RWPE2 (cell line): ENCODE measurements at regions not wholly inside any gene's neighbourhood (a gene's known extent, or its start where the extent isn't known, plus 50 kb on each side); places are given as distances from the start of the nearest gene placed in this dataset.
"Not testable (repeated sequence)": the region's sequence is repeated elsewhere in the genome, so short reads cannot be mapped to it uniquely, and the experiment has no call there.

ENCODE experiments used
- ATAC-seq: fragments of 200-7000 bp; cut with Tn5 transposase; 3 replicates; pipeline ENCODE4 v1.9.1; 2021; ENCODE audit warnings: low read depth
- DNase-seq: peaks from one replicate; pipeline ENCODE4 v3.0.0-alpha.2; 2020; ENCODE audit warnings: low spot score
- H3K27ac ChIP-seq: fragments of 450-650 bp; 2 replicates; pipeline ENCODE4 v1.5.1; 2017; ENCODE audit warnings: mild to moderate bottlenecking; ENCODE audit not compliant: poor library complexity, severe bottlenecking
- H3K27me3 ChIP-seq: fragments of 250-450 bp; sonication (Bioruptor Pico); 2 replicates; pipeline ENCODE4 v1.5.1; 2021; ENCODE audit warnings: mild to moderate bottlenecking, moderate library complexity; ENCODE audit not compliant: insufficient read depth, poor library complexity, severe bottlenecking
- H3K36me3 ChIP-seq: fragments of 250-450 bp; sonication (Bioruptor Pico); 2 replicates; pipeline ENCODE4 v1.5.1; 2020; ENCODE audit warnings: low read depth, mild to moderate bottlenecking, moderate library complexity
- H3K4me1 ChIP-seq: fragments of 250-450 bp; sonication (Bioruptor Pico); 2 replicates; pipeline ENCODE4 v1.5.1; 2021; ENCODE audit warnings: mild to moderate bottlenecking, moderate library complexity; ENCODE audit not compliant: insufficient read depth, poor library complexity, severe bottlenecking
- H3K4me3 ChIP-seq: fragments of 250-450 bp; sonication (Bioruptor Pico); 2 replicates; pipeline ENCODE4 v1.5.1; 2021; ENCODE audit warnings: mild to moderate bottlenecking, moderate library complexity; ENCODE audit not compliant: severe bottlenecking
- H3K9me3 ChIP-seq: fragments of 250-450 bp; sonication (Bioruptor Pico); 2 replicates; pipeline ENCODE4 v1.5.1; 2021; ENCODE audit warnings: mild to moderate bottlenecking, moderate library complexity; ENCODE audit not compliant: severe bottlenecking
- CTCF ChIP-seq: fragments of 450-650 bp; IDR thresholded peaks from one replicate; pipeline ENCODE4 v1.5.1; 2017; ENCODE audit warnings: mild to moderate bottlenecking, moderate library complexity; ENCODE audit not compliant: poor library complexity, severe bottlenecking

- Histone ChIP-seq H3K27me3 (no peaks in the 10 kb centered on the region), H3K36me3 (no peaks in the 10 kb centered on the region), H3K27ac (peak overlapping the region; percentile 58), H3K4me3 (no peak overlapping the region), H3K4me1 (peaks cover 34% of the 10 kb centered on the region), H3K9me3 (no peaks in the 10 kb centered on the region)
- no peak for TF ChIP-seq CTCF
- ATAC-seq: no peak
- no peak for DNase-seq
These were observed 90.6 kb upstream of the CIBAR2 start for GRCh38 chr16:85202631-85203461.

GRCh38 chr16:85203462-85203813 lies 91.2 kb upstream of the CIBAR2 start:
- H3K4me3 ChIP-seq: no peak overlapping the region
- peak; percentile 23; the same call in 1 of the 3 replicates for ATAC-seq

GRCh38 chr16:85204242-85205010 lies 92.2 kb upstream of the CIBAR2 start:
- no peak for TF ChIP-seq CTCF
- H3K9me3 ChIP-seq: no peaks in the 10 kb centered on the region
- ATAC-seq (peak; percentile 33), DNase-seq (no peak)
- H3K4me3 ChIP-seq: no peak overlapping the region
- no peaks in the 10 kb centered on the region for H3K36me3 ChIP-seq
- H3K27me3 ChIP-seq: no peaks in the 10 kb centered on the region
- H3K27ac ChIP-seq: peak overlapping the region; percentile 58
- H3K4me1 ChIP-seq: peaks cover 21% of the 10 kb centered on the region

More at GRCh38 chr16:85203462-85203813, 91.2 kb upstream of the CIBAR2 start:
- TF ChIP-seq CTCF: no peak
- DNase-seq: no peak
- Histone ChIP-seq H3K9me3 (no peaks in the 10 kb centered on the region), H3K27me3 (no peaks in the 10 kb centered on the region), H3K4me1 (peaks cover 31% of the 10 kb centered on the region), H3K36me3 (no peaks in the 10 kb centered on the region), H3K27ac (peak overlapping the region; percentile 58)

- Histone ChIP-seq H3K27ac (peak overlapping the region; percentile 58), H3K4me1 (peaks cover 13% of the 10 kb centered on the region)
- not testable (repeated sequence) for H3K36me3 ChIP-seq, ATAC-seq, H3K9me3 ChIP-seq, H3K4me3 ChIP-seq, DNase-seq, H3K27me3 ChIP-seq
These were observed 93.0 kb upstream of the CIBAR2 start for GRCh38 chr16:85205257-85205656.

GRCh38 chr16:85205747-85206471 lies 93.6 kb upstream of the CIBAR2 start:
- Histone ChIP-seq H3K36me3 (no peaks in the 10 kb centered on the region), H3K4me3 (no peak overlapping the region), H3K27me3 (no peaks in the 10 kb centered on the region), H3K9me3 (no peaks in the 10 kb centered on the region), H3K27ac (no peak overlapping the region), H3K4me1 (peaks cover 11% of the 10 kb centered on the region)
- DNase-seq: peak; percentile 62
- ATAC-seq: no peak
- TF ChIP-seq CTCF: no peak
